H54 (cell line): ENCODE measurements at regions not wholly inside any gene's neighbourhood (a gene's known extent, or its start where the extent isn't known, plus 50 kb on each side); places are given as distances from the start of the nearest gene placed in this dataset.

Source experiments
- DNase-seq: peaks from one replicate; pipeline ENCODE4 v3.0.0; 2011; ENCODE audit warnings: low spot score, mixed read lengths; ENCODE audit not compliant: insufficient read length
- FAIRE-seq: peaks from 3 replicates; lab custom pipeline; 2011; peaks lifted over from hg19 to GRCh38; lab: Jason Lieb, UNC
- POLR2A ChIP-seq: IDR thresholded peaks from 2 replicates; pipeline ENCODE4 v1.6.1; 2011; ENCODE audit warnings: low read depth, mild to moderate bottlenecking, low read length

DNA sequence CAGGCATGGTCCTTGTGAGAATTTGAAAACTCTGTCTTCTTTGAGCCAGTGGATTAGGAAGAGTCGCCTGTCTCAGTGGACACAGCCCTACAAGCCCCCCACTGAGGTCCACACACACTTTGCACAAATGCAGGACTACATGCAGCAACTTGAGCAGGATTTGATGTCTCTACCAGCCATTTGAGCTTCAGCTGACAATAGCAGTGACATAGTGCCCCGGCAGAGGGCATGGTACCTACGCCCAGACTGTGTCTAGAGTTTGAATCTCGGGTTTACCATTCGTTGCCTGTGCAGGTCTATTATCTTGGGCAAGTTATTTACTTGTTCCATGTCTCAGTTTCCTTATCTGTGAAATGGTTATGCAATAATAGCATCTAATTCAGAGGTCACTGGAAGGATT, 580.1 kb downstream of the TFAP2B start:
- TF ChIP-seq POLR2A, result no peak
- FAIRE-seq, result no peak
- no peak for DNase-seq

DNA sequence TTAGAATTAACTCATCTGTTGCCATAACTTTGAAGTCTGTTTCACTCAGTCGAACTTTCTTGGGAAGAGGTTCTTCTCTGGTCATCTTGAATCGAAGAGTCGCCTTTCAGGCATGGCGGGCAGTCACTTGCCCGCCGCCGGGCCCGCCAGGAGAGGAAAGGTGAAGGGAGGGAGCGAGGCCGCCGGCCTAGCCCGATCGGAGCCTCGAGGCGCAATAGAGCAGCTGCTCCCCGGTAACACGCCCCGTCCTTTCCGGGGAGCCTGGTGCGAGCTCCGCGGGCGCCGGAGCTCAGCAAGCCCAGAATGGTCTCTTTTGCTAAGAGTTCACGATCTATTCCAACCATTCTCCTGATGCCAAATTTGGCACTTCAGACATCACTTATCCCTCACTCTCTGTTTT, 591.8 kb downstream of the TFAP2B start:
- FAIRE-seq, result no peak
- no peak for TF ChIP-seq POLR2A
- no peak for DNase-seq

DNA sequence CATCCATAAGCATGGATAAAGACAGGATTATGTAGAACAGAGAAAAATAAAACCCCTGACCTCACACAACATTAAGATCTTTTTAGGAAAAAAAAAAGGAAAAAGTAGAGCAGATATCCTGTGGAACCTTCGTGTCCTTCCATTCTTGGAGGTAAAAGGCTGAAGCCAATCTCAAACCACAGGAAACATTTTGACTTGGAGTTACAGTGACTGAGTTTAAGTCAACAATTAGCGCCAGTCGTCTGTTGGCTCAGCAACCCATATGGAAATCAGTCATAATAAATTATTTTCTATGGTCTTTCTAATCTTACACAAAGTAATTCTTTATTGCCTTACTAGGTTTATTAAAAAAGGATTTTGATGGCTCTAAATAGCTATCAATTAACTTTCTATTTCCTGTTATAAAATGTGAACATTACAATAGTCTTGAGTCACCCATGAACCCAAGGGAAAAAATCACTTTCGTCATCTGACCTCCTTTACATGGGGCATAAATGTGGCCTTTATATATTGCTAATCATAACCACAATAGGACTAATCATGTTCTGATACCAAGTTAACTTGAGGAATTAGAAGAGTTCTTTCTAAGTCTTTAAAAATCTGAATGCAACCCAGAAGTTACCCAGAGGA, 592.9 kb downstream of the TFAP2B start:
- DNase-seq, result no peak
- no peak for FAIRE-seq
- TF ChIP-seq POLR2A, result no peak

DNA sequence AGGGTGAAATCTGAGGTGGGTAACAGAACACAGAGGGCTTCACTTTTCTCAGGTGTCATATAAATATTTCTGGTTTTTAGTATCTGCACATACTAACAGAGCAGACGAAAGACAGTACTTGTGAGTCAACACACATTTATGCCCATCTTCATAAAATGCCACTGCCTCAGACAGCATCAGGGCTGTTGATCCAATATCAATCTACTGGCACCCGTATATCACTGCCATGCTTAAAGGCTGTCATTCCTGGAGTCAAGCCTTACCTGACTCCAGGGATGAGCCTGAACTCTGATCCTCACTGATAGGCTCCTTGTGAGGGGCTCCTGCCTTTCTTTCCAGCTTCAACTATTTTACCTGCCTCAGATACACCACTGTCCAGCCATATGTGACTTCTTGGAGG, 595.7 kb downstream of the TFAP2B start:
- TF ChIP-seq POLR2A, result no peak
- DNase-seq (no peak), FAIRE-seq (no peak)

DNA sequence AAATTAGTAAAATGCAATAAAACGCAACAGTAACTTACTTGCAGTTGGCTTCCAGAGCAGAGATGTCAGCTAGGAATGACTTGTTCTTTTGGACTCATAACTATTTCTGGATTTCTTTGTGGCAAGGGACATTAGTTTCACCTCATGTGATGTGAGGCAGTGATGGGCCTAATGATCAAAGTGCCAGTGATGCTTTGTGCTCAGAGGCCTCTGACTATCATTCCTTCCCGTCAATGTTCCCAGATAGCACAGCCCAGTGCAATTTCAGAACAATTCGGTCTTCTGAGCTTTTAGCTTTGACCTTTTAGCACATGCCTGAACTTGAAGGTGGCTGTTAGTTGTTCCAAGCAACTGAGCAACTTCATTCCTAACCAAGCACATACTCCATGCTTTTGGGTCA, 596.8 kb downstream of the TFAP2B start:
- FAIRE-seq (no peak), DNase-seq (no peak)
- TF ChIP-seq POLR2A, result no peak

DNA sequence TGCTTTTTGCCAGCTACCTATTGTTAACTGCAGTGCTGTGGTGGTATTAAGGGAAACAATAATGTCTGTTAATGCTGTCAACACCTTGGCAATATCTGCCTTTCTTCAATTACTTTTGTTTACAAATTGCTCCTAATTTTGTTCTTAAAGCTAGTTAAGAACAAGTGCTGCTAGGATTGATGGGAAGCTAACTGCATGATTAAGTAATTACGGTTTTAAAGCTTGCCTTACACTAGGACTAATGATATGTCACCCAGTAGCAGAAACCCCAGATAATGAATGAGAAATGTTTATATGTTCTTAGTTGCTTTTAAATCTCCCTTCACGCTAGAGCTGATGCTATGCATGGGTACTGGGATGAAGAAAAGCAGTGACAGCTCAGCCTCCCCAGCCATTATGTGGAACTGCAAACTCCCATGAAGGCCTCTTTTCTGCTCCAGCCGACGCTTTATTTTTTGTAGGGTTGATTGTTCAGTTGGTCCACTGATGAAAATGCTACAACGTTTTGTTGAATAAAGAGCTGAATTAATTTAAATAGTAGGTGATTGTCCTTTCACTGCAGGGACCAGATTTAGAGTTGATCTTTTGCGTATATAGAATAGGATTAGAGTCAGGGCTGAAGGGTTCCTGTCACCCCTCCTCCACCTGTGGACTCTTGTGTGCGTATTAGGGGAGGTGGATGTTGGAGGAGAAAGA, 610.5 kb downstream of the TFAP2B start:
- DNase-seq (no peak), FAIRE-seq (no peak)
- no peak for TF ChIP-seq POLR2A

DNA sequence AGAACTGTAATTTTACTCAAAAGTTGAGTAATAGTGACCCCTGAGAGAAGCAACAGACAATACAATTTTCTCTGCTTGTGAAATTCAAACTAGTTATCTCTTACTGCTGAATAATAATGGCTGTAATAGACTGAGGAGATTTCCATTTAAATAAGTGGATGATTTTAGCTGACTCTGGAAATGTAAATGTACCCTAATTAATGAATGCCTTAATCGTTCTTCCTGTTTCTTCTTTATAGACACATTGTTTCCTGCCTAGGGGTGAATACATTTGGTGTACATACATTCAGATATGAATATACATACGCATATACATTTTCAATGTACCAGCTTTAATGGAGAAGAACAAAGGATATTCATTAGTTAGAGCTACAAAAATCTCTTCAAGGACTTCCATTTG, 611.9 kb downstream of the TFAP2B start:
- TF ChIP-seq POLR2A, result no peak
- DNase-seq (no peak), FAIRE-seq (no peak)

DNA sequence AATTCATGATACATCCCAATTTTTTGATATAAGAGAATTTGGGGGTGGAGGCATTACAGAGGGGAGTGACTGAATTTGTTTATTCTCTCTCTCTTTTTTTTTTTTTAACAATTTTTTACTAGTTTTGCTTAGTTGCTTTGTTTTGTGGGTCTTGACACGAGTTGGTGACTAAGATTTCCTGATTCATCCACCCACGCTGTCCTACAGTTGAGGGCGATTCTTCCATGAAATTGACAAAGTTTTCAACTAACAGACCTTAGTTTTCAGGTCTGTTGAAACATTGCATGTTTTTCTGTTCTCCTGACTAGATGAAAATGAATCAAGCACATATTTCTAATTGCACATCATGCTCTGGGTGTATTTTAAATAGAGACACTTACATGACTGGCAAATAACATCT, 613.8 kb downstream of the TFAP2B start:
- FAIRE-seq (no peak), DNase-seq (no peak)
- no peak for TF ChIP-seq POLR2A

DNA sequence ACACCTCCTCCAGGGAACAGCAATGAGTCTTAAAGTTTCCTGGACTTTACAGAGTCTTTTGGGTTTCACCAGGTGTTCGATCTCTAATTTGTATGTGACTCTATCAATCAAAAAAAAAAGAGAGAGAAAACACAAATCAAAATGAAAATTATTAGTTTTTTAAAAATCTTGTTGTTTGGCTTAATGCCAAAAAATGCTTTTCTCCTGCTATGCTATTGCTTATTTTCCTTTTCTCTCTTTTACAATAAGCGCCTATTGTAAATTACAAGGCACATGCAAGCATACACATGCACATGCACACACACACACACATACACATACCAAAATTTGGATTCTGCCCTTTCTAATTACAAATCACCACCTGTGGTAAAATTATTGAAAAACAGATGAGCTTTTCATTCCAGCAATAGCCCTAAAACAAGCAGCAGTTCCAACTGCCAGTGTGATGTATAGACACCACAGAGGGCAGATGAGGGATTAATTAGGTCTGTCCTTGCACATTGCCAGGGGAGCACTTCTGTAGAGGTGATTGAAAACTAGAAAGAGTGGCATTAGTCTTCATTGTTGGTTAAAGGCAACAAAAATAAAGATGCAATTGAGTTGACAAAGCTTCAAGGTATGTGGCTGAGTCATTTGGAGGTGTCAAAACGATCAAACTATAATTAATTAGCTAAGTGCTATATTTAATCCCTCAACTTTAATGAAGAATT, 631.7 kb downstream of the TFAP2B start:
- FAIRE-seq (no peak), DNase-seq (no peak)
- no peak for TF ChIP-seq POLR2A

DNA sequence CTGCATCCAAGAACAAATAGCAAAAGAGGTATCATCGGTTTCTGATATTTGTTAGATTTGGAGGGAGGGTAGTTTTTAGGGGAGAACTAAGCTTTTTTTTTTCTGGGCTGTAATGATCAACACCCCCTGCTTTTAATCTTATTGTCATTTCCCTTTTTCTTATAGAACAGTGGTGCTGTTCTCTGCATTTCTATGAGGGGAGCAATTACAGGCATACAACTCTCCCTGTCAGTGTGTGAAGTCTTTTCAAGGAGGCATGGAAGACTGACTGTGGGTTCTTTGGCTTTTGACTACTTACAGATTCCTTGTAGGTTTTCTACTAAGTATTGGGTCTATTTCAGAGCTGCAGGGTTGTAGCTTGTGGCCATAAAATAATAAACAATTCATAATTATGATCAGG, 632.3 kb downstream of the TFAP2B start:
- no peak for DNase-seq
- no peak for TF ChIP-seq POLR2A
- FAIRE-seq, result no peak

DNA sequence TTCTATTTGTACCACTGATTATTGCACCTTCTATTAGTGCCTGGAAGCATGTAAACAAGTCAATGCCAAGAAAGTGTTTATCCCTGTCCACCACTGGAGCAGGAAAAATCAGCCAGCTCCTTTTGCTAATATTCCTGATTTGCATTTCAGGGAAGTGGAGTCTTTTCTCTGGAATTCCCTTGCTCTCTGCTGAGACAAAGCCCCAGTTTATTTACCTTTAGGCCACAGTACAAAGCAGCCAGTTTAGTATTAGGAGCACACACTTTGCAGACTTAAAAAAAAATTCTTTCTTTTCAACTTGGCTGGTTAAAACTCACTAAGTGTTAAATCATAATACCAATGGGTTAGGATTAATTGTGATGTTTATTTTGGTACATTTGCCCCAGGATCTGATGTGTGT, 631.1 kb downstream of the PKHD1 start:
- TF ChIP-seq POLR2A, result no peak
- DNase-seq, result no peak

DNA sequence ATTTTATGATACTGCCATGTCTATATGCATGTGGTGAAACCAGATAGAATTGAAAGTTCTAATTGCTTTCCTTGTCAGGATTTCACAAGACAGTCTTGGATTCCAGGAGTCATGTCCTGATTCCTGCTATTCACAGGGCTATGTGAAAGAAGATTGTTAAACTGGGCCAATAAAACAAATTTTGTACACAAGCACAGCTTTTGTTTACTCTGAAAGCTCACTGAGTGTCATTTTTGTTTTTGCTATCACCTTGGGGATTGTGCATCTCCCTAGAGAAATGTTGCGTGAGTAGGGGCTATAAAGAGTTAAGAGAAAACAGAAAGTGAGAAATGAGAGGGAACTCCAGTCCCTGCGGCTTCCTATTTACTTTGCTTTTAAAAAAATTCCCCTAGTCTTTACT, 627.5 kb downstream of the PKHD1 start:
- DNase-seq, result no peak
- FAIRE-seq, result no peak
- TF ChIP-seq POLR2A, result no peak

More for the DNA sequence above, 631.1 kb downstream of the PKHD1 start:
- no peak for FAIRE-seq

DNA sequence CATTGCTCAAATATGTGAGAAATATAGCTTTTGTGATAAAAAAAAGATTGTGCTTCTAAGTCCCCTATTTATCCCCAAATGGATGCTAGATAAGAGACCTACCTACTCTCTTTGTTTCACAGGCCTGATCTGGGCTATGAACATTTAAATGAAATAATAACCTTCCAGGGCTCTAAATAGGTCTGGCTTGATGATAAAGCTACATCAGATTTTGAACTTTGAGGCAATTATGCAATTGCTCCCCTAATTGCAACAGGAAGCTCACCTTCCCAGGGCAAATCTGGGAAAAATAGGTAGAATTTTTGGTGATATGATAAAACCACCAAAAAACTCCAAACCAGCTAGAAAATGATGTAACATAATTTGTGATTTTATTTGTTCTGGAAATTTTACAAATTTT, 624.5 kb downstream of the PKHD1 start:
- FAIRE-seq (no peak), DNase-seq (no peak)
- TF ChIP-seq POLR2A, result no peak

DNA sequence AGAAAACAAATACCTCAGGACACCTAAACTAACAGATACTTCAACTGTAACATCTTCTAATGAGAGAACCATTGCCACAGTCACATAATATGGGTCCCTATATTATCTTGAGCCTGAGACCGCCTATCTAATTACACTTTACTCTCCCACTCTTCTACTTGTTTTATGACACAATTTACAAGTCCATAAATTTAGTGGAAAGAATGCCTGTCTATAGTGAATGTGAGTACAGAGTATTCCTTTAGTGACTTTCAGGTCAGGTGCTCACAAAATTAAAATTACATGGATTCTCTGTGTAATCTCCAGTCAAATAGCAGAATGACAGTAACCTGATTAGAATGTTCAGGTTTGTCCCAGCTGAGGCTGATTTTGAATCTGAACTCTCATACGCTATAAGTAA, 624.1 kb downstream of the PKHD1 start:
- DNase-seq, result no peak
- TF ChIP-seq POLR2A, result no peak
- no peak for FAIRE-seq
